Pulmonary artery endothelial cell (primary cell): ENCODE measurements at regions not wholly inside any gene's neighbourhood (a gene's known extent, or its start where the extent isn't known, plus 50 kb on each side); places are given as distances from the start of the nearest gene placed in this dataset.
"Not testable (repeated sequence)": the region's sequence is repeated elsewhere in the genome, so short reads cannot be mapped to it uniquely, and the experiment has no call there.

Experiments
- DNase-seq: peaks from one replicate; pipeline ENCODE4 v3.0.0-alpha.2; 2011; ENCODE audit warnings: low read depth, low spot score

- DNase-seq = no peak
These were observed 218.6 kb downstream of the LURAP1L start for GRCh38 chr9:12993466-12993865.

- DNase-seq = no peak
These were observed 222.2 kb downstream of the LURAP1L start for GRCh38 chr9:12997009-12997408.

- DNase-seq = no peak
These were observed 227.3 kb downstream of the LURAP1L start for GRCh38 chr9:13001989-13002580.

- DNase-seq = no peak
These were observed 227.9 kb downstream of the LURAP1L start for GRCh38 chr9:13002740-13003139.

GRCh38 chr9:13009871-13010270 lies 235.1 kb downstream of the LURAP1L start:
- DNase-seq = no peak

GRCh38 chr9:13013991-13014883 lies 239.4 kb downstream of the LURAP1L start:
- peak; percentile 22 for DNase-seq

GRCh38 chr9:13017260-13017659 lies 242.4 kb downstream of the LURAP1L start:
- DNase-seq = no peak

GRCh38 chr9:13020146-13021040 lies 245.6 kb downstream of the LURAP1L start:
- DNase-seq = no peak

GRCh38 chr9:13022756-13023155 lies 247.9 kb downstream of the LURAP1L start:
- no peak for DNase-seq

- no peak for DNase-seq
These were observed 248.7 kb downstream of the LURAP1L start for GRCh38 chr9:13023498-13023897.

- DNase-seq = no peak
These were observed 252.1 kb downstream of the LURAP1L start for GRCh38 chr9:13026956-13027355.

GRCh38 chr9:13027879-13028278 lies 251.6 kb downstream of the MPDZ start:
- no peak for DNase-seq

GRCh38 chr9:13032585-13032984 lies 246.9 kb downstream of the MPDZ start:
- no peak for DNase-seq

- peak; percentile 33 for DNase-seq
These were observed 245.4 kb downstream of the MPDZ start for GRCh38 chr9:13033959-13034693.

GRCh38 chr9:13034694-13035002 lies 244.8 kb downstream of the MPDZ start:
- DNase-seq = no peak

- DNase-seq = no peak
These were observed 243.7 kb downstream of the MPDZ start for GRCh38 chr9:13035822-13036221.

GRCh38 chr9:13037808-13038207 lies 241.7 kb downstream of the MPDZ start:
- not testable (repeated sequence) for DNase-seq

GRCh38 chr9:13047827-13048587 lies 231.5 kb downstream of the MPDZ start:
- no peak for DNase-seq

- no peak for DNase-seq
These were observed 230.3 kb downstream of the MPDZ start for GRCh38 chr9:13049223-13049622.

- no peak for DNase-seq
These were observed 226.0 kb downstream of the MPDZ start for GRCh38 chr9:13053504-13053903.

GRCh38 chr9:13054389-13054788 lies 225.1 kb downstream of the MPDZ start:
- DNase-seq = no peak
